SK-N-SH (cell line): ENCODE measurements at regions not wholly inside any gene's neighbourhood (a gene's known extent, or its start where the extent isn't known, plus 50 kb on each side); places are given as distances from the start of the nearest gene placed in this dataset.

Experiments used
- EP300 ChIP-seq, 2 experiments: IDR thresholded peaks; 2 replicates each; pipeline versions ENCODE4 v1.4.0 to v1.6.1; 2012; ENCODE audit warnings: borderline replicate concordance in 1 of 2, low read depth in 1 of 2, low read length in 1 of 2
- EZH2phosphoT487 ChIP-seq: fragments of 200-600 bp; sonication (generic); IDR thresholded peaks from 2 replicates; pipeline ENCODE4 v1.6.1; 2017; ENCODE audit warnings: low read depth, mixed run types, mild to moderate bottlenecking, antibody characterized with exemption, moderate library complexity, borderline replicate concordance
- FOSL2 ChIP-seq: IDR thresholded peaks from 2 replicates; pipeline ENCODE4 v1.4.0; 2012; ENCODE audit warnings: low read depth, mild to moderate bottlenecking, moderate library complexity, borderline replicate concordance
- FOXM1 ChIP-seq: IDR thresholded peaks from 2 replicates; pipeline ENCODE4 v1.4.0; 2012; ENCODE audit warnings: low read depth, mild to moderate bottlenecking
- JUND ChIP-seq: IDR thresholded peaks from 2 replicates; pipeline ENCODE4 v1.4.0; 2012
- POLR2AphosphoS5 ChIP-seq: IDR thresholded peaks from 2 replicates; pipeline ENCODE4 v1.6.1; 2012; ENCODE audit warnings: low read depth, low read length
- TCF12 ChIP-seq: IDR thresholded peaks from 2 replicates; pipeline ENCODE4 v1.4.0; 2012
- TF ChIP-seq, protein P1 (sequence below): IDR thresholded peaks from 2 replicates; pipeline ENCODE4 v1.6.1; 2012; ENCODE audit warnings: mild to moderate bottlenecking, low read depth, low read length, moderate library complexity
- TF ChIP-seq, protein P2 (sequence below): fragments of 200-600 bp; sonication (generic); IDR thresholded peaks from 2 replicates; pipeline ENCODE4 v1.6.1; 2017; ENCODE audit warnings: antibody characterized with exemption, mild to moderate bottlenecking, moderate library complexity
- TF ChIP-seq, protein P3 (sequence below): IDR thresholded peaks from 2 replicates; pipeline ENCODE4 v1.4.0; 2012; ENCODE audit warnings: low read depth, borderline replicate concordance
- TF ChIP-seq, protein P4 (sequence below): IDR thresholded peaks from 2 replicates; pipeline ENCODE4 v1.4.0; 2012; ENCODE audit warnings: low read depth

DNA sequence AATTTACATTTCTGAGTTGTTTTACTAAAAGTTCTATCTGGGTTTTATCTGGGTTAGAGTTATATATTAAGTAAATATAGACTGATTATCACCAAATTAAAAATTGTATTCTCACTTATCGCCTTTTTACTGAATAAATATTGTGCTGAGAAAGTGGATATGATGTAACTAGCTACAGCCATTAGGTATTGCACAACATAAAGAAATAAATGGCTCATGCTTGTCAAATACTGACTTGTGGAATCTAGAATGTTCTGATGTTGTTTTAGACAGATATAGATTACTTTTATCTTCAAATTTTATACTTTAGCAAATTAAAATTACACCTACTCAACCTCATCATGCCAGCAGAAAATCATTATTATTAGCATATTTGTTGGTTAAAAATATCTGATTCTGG, 1277.1 kb upstream of the MIR17HG start:
- TF ChIP-seq FOXM1 (no peak), TCF12 (no peak), EP300 (IDR thresholded peaks at IDR 0.05; ENCODE audit: borderline replicate concordance in 1 of 2, low read depth in 1 of 2, low read length in 1 of 2) (no peak), EZH2phosphoT487 (no peak), POLR2AphosphoS5 (no peak), FOSL2 (no peak), JUND (no peak)
- TF ChIP-seq, protein P1, sequence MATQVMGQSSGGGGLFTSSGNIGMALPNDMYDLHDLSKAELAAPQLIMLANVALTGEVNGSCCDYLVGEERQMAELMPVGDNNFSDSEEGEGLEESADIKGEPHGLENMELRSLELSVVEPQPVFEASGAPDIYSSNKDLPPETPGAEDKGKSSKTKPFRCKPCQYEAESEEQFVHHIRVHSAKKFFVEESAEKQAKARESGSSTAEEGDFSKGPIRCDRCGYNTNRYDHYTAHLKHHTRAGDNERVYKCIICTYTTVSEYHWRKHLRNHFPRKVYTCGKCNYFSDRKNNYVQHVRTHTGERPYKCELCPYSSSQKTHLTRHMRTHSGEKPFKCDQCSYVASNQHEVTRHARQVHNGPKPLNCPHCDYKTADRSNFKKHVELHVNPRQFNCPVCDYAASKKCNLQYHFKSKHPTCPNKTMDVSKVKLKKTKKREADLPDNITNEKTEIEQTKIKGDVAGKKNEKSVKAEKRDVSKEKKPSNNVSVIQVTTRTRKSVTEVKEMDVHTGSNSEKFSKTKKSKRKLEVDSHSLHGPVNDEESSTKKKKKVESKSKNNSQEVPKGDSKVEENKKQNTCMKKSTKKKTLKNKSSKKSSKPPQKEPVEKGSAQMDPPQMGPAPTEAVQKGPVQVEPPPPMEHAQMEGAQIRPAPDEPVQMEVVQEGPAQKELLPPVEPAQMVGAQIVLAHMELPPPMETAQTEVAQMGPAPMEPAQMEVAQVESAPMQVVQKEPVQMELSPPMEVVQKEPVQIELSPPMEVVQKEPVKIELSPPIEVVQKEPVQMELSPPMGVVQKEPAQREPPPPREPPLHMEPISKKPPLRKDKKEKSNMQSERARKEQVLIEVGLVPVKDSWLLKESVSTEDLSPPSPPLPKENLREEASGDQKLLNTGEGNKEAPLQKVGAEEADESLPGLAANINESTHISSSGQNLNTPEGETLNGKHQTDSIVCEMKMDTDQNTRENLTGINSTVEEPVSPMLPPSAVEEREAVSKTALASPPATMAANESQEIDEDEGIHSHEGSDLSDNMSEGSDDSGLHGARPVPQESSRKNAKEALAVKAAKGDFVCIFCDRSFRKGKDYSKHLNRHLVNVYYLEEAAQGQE: no peak
- TF ChIP-seq, protein P2, sequence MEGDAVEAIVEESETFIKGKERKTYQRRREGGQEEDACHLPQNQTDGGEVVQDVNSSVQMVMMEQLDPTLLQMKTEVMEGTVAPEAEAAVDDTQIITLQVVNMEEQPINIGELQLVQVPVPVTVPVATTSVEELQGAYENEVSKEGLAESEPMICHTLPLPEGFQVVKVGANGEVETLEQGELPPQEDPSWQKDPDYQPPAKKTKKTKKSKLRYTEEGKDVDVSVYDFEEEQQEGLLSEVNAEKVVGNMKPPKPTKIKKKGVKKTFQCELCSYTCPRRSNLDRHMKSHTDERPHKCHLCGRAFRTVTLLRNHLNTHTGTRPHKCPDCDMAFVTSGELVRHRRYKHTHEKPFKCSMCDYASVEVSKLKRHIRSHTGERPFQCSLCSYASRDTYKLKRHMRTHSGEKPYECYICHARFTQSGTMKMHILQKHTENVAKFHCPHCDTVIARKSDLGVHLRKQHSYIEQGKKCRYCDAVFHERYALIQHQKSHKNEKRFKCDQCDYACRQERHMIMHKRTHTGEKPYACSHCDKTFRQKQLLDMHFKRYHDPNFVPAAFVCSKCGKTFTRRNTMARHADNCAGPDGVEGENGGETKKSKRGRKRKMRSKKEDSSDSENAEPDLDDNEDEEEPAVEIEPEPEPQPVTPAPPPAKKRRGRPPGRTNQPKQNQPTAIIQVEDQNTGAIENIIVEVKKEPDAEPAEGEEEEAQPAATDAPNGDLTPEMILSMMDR: no peak
- TF ChIP-seq, protein P3, sequence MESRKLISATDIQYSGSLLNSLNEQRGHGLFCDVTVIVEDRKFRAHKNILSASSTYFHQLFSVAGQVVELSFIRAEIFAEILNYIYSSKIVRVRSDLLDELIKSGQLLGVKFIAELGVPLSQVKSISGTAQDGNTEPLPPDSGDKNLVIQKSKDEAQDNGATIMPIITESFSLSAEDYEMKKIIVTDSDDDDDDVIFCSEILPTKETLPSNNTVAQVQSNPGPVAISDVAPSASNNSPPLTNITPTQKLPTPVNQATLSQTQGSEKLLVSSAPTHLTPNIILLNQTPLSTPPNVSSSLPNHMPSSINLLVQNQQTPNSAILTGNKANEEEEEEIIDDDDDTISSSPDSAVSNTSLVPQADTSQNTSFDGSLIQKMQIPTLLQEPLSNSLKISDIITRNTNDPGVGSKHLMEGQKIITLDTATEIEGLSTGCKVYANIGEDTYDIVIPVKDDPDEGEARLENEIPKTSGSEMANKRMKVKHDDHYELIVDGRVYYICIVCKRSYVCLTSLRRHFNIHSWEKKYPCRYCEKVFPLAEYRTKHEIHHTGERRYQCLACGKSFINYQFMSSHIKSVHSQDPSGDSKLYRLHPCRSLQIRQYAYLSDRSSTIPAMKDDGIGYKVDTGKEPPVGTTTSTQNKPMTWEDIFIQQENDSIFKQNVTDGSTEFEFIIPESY: no peak
- TF ChIP-seq, protein P4, sequence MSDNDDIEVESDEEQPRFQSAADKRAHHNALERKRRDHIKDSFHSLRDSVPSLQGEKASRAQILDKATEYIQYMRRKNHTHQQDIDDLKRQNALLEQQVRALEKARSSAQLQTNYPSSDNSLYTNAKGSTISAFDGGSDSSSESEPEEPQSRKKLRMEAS: no peak
